Hepatocyte (in vitro differentiated cells): ENCODE measurements at regions not wholly inside any gene's neighbourhood (a gene's known extent, or its start where the extent isn't known, plus 50 kb on each side); places are given as distances from the start of the nearest gene placed in this dataset.

Experiments
- DNase-seq: peaks from one replicate; pipeline ENCODE4 v3.0.0-alpha.2; 2016; ENCODE audit warnings: low spot score
- H2AFZ ChIP-seq: fragments of 200-600 bp; sonication (generic); 2 replicates; pipeline ENCODE4 v1.6.0; 2016; ENCODE audit warnings: antibody characterized with exemption, mild to moderate bottlenecking
- H3K27ac ChIP-seq: fragments of 200-600 bp; sonication (generic); 2 replicates; pipeline ENCODE4 v1.5.1; 2016; ENCODE audit warnings: mild to moderate bottlenecking
- H3K27me3 ChIP-seq: fragments of 200-600 bp; sonication (generic); 2 replicates; pipeline ENCODE4 v1.6.1; 2016
- H3K36me3 ChIP-seq: fragments of 200-600 bp; sonication (generic); replicated peaks from 2 replicates; pipeline ENCODE4 v1.5.1; 2016; ENCODE audit warnings: low read depth; ENCODE audit not compliant: insufficient read depth
- H3K4me1 ChIP-seq: fragments of 200-600 bp; sonication (generic); 2 replicates; pipeline ENCODE4 v1.5.1; 2016; ENCODE audit warnings: mild to moderate bottlenecking, moderate library complexity; ENCODE audit not compliant: insufficient read depth
- H3K4me2 ChIP-seq: fragments of 200-600 bp; sonication (generic); 2 replicates; pipeline ENCODE4 v1.6.0; 2016
- H3K4me3 ChIP-seq: fragments of 200-600 bp; sonication (generic); 2 replicates; pipeline ENCODE4 v1.5.1; 2016; ENCODE audit warnings: mild to moderate bottlenecking
- H3K79me2 ChIP-seq: fragments of 200-600 bp; sonication (generic); 2 replicates; pipeline ENCODE4 v1.6.0; 2017; ENCODE audit warnings: mild to moderate bottlenecking
- H3K9me2 ChIP-seq: fragments of 200-600 bp; sonication (generic); replicated peaks from 2 replicates; pipeline ENCODE4 v1.6.0; 2017; ENCODE audit warnings: mild to moderate bottlenecking; ENCODE audit not compliant: insufficient read depth
- H3K9me3 ChIP-seq: fragments of 200-600 bp; sonication (generic); 2 replicates; pipeline ENCODE4 v1.5.1; 2016; ENCODE audit warnings: low read depth, mild to moderate bottlenecking
- H4K20me1 ChIP-seq: fragments of 200-600 bp; sonication (generic); 2 replicates; pipeline ENCODE4 v1.6.0; 2016; ENCODE audit warnings: mild to moderate bottlenecking; ENCODE audit not compliant: insufficient read depth, poor library complexity, severe bottlenecking
- EZH2 ChIP-seq: fragments of 200-600 bp; sonication (generic); IDR thresholded peaks from 2 replicates; pipeline ENCODE4 v1.6.1; 2016; ENCODE audit warnings: antibody characterized with exemption, mild to moderate bottlenecking, borderline replicate concordance
- EZH2phosphoT487 ChIP-seq: fragments of 200-600 bp; sonication (generic); IDR thresholded peaks from one replicate; pipeline ENCODE4 v1.6.1; 2018; ENCODE audit warnings: antibody characterized with exemption, mild to moderate bottlenecking, low read depth, moderate library complexity; ENCODE audit not compliant: unreplicated experiment, severe bottlenecking
- WGBS: methylation state at CpG from one replicate; pipeline ENCODE4 v1.1.6; 2016; ENCODE audit warnings: low lambda C conversion rate; ENCODE audit errors: missing lambda C conversion rate; 5-methylcytosine and 5-hydroxymethylcytosine counted together
- TF ChIP-seq, protein P1 (sequence below): fragments of 200-600 bp; sonication (generic); IDR thresholded peaks from 2 replicates; pipeline ENCODE4 v1.5.1; 2016; ENCODE audit warnings: antibody characterized with exemption, mild to moderate bottlenecking; ENCODE audit not compliant: poor library complexity

DNA sequence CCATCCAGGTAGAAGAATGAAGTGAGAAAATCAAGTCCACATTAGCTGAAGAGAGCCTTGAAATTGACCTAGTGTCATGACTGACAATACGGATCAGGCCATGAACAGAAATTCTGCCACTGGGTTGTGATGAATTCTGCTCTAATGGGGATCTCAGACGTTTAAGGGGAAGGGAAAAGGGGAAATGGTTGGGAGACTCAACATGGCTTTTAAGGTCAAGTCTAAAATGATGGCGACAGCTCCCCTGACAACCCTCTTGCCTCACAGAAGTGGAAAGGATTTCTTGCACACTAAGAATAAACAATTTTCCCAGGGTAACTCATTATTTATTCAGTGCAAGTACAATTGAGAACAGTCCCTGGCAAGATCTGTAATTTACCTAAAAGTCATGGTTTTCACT, 302.5 kb upstream of the ACVR2A start:
- WGBS, result 84% methylated on average over 3 of the region's 3 CpGs
- no peaks in the 10 kb centered on the region for H3K79me2 ChIP-seq
- no peak overlapping the region for H3K4me3 ChIP-seq
- H3K9me2 ChIP-seq, result no peaks in the 10 kb centered on the region
- no peak overlapping the region for H2AFZ ChIP-seq
- no peaks in the 10 kb centered on the region for H3K9me3 ChIP-seq
- TF ChIP-seq, protein P1, sequence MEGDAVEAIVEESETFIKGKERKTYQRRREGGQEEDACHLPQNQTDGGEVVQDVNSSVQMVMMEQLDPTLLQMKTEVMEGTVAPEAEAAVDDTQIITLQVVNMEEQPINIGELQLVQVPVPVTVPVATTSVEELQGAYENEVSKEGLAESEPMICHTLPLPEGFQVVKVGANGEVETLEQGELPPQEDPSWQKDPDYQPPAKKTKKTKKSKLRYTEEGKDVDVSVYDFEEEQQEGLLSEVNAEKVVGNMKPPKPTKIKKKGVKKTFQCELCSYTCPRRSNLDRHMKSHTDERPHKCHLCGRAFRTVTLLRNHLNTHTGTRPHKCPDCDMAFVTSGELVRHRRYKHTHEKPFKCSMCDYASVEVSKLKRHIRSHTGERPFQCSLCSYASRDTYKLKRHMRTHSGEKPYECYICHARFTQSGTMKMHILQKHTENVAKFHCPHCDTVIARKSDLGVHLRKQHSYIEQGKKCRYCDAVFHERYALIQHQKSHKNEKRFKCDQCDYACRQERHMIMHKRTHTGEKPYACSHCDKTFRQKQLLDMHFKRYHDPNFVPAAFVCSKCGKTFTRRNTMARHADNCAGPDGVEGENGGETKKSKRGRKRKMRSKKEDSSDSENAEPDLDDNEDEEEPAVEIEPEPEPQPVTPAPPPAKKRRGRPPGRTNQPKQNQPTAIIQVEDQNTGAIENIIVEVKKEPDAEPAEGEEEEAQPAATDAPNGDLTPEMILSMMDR, result no peak
- TF ChIP-seq EZH2phosphoT487, result no peak
- no peak for TF ChIP-seq EZH2
- DNase-seq, result no peak
- no peaks in the 10 kb centered on the region for H4K20me1 ChIP-seq
- H3K36me3 ChIP-seq, result no peaks in the 10 kb centered on the region
- no peaks in the 10 kb centered on the region for H3K27me3 ChIP-seq
- H3K4me2 ChIP-seq, result no peak overlapping the region
- no peak overlapping the region for H3K27ac ChIP-seq
- H3K4me1 ChIP-seq, result peaks cover 9% of the 10 kb centered on the region

- Histone ChIP-seq H2AFZ (no peak overlapping the region), H3K4me2 (no peak overlapping the region), H3K79me2 (no peaks in the 10 kb centered on the region), H3K4me3 (no peak overlapping the region), H3K9me2 (no peaks in the 10 kb centered on the region), H3K4me1 (peaks cover 9% of the 10 kb centered on the region), H4K20me1 (no peaks in the 10 kb centered on the region), H3K27me3 (no peaks in the 10 kb centered on the region), H3K9me3 (no peaks in the 10 kb centered on the region), H3K27ac (no peak overlapping the region), H3K36me3 (no peaks in the 10 kb centered on the region)
- 91% methylated on average over 1 of the region's 1 CpG for WGBS
- DNase-seq, result no peak
- no peak for TF ChIP-seq EZH2phosphoT487
- TF ChIP-seq, protein P1, result no peak
- TF ChIP-seq EZH2, result no peak
Measured at GRCh38 chr2:147541314-147541713, 303.5 kb upstream of the ACVR2A start.

GRCh38 chr2:147538821-147539220, 306.0 kb upstream of the ACVR2A start:
- Histone ChIP-seq H3K27me3 (no peaks in the 10 kb centered on the region), H4K20me1 (no peaks in the 10 kb centered on the region), H3K4me3 (no peak overlapping the region), H3K36me3 (no peaks in the 10 kb centered on the region), H3K79me2 (no peaks in the 10 kb centered on the region), H3K4me2 (no peak overlapping the region), H3K27ac (no peak overlapping the region), H3K9me3 (no peaks in the 10 kb centered on the region), H3K9me2 (no peaks in the 10 kb centered on the region), H2AFZ (no peak overlapping the region), H3K4me1 (peaks cover 4% of the 10 kb centered on the region)
- TF ChIP-seq EZH2, result no peak
- TF ChIP-seq, protein P1, result no peak
- no peak for TF ChIP-seq EZH2phosphoT487
- DNase-seq, result no peak
- WGBS, result 75% methylated on average over 3 of the region's 3 CpGs

- H3K79me2 ChIP-seq, result no peaks in the 10 kb centered on the region
- H3K4me3 ChIP-seq, result no peak overlapping the region
- no peaks in the 10 kb centered on the region for H3K9me2 ChIP-seq
- H3K4me2 ChIP-seq, result no peak overlapping the region
- no peak overlapping the region for H2AFZ ChIP-seq
- no peaks in the 10 kb centered on the region for H4K20me1 ChIP-seq
- no peaks in the 10 kb centered on the region for H3K36me3 ChIP-seq
- H3K27me3 ChIP-seq, result no peaks in the 10 kb centered on the region
- H3K27ac ChIP-seq, result no peak overlapping the region
- peaks cover 4% of the 10 kb centered on the region for H3K4me1 ChIP-seq
- TF ChIP-seq, protein P1, result no peak
- TF ChIP-seq EZH2, result no peak
- DNase-seq, result no peak
- H3K9me3 ChIP-seq, result no peaks in the 10 kb centered on the region
- whole genome bisulfite sequencing, result 84% methylated on average over 1 of the region's 1 CpG
Measured at GRCh38 chr2:147538088-147538487, 306.7 kb upstream of the ACVR2A start.
